K562 (cell line): ENCODE measurements at regions not wholly inside any gene's neighbourhood (a gene's known extent, or its start where the extent isn't known, plus 50 kb on each side); places are given as distances from the start of the nearest gene placed in this dataset.

Source experiments
- ATAC-seq: fragments of 200-7000 bp; cut with Tn5 transposase; 3 replicates; pipeline ENCODE4 v1.9.1; 2020; ENCODE audit warnings: moderate library complexity
- BruUV-seq: library from RNA; stranded (reverse); fragments of 400-500 nt; replicated peaks from 2 replicates; lab custom pipeline; 2021; lab: Mats Ljungman, UMichigan
- CTCF ChIA-PET: fragments of 300-600 bp; formaldehyde crosslinking; extraction: SDS; loops from one replicate; lab custom pipeline; 2021; ENCODE audit warnings: low intra/inter-chr PET ratio; lab: Yijun Ruan, JAX
- POLR2A ChIA-PET: fragments of 300-600, 350-650 bp; sonication (Branson Sonifier 250); formaldehyde crosslinking; extraction: SDS; loops from one replicate; lab custom pipeline; 2021; ENCODE audit warnings: antibody characterized with exemption, inconsistent platforms; lab: Yijun Ruan, JAX
- DNase-seq, 4 experiments: peaks; one replicate each; pipeline versions ENCODE4 v3.0.0 to v3.0.0-alpha.2; 2011 to 2018; ENCODE audit warnings: low spot score in 3 of 4, mixed read lengths in 3 of 4; ENCODE audit errors: extremely low read depth in 1 of 4
- FAIRE-seq: peaks from 2 replicates; lab custom pipeline; 2011; peaks lifted over from hg19 to GRCh38; lab: Jason Lieb, UNC
- H2AFZ ChIP-seq: 2 replicates; pipeline ENCODE4 v1.6.0; 2011; ENCODE audit warnings: low read depth, low read length, control low read depth, inconsistent platforms
- H3K27ac ChIP-seq: fragments of 200-600 bp; 3 replicates; pipeline ENCODE4 v1.8.0; 2011; ENCODE audit warnings: low read depth, mild to moderate bottlenecking, control low read depth, inconsistent platforms, low read length, moderate library complexity, mixed read lengths; ENCODE audit errors: extremely low read depth
- H3K27me3 ChIP-seq, 2 experiments: fragments of 300-600 bp in 1 of 2; 2 replicates in 1 of 2; 3 replicates in 1 of 2; pipeline versions ENCODE4 v1.6.0 to v1.8.0; 2011; ENCODE audit warnings: inconsistent platforms in 2 of 2, low read length in 2 of 2, mild to moderate bottlenecking in 1 of 2, mixed read lengths in 1 of 2, moderate library complexity in 1 of 2; ENCODE audit not compliant: control insufficient read depth in 2 of 2, insufficient read depth in 2 of 2
- H3K36me3 ChIP-seq: fragments of 300-600 bp; 3 replicates; pipeline ENCODE4 v1.8.0; 2011; ENCODE audit warnings: mild to moderate bottlenecking, low read length, inconsistent platforms; ENCODE audit not compliant: control insufficient read depth, insufficient read depth
- H3K4me1 ChIP-seq, 2 experiments: fragments of 200-600 bp in 1 of 2; replicated peaks in 1 of 2; 2 replicates in 1 of 2; 3 replicates in 1 of 2; pipeline versions ENCODE4 v1.5.1 to v1.8.0; 2011; ENCODE audit warnings: inconsistent platforms in 2 of 2, low read length in 2 of 2, mild to moderate bottlenecking in 1 of 2, mixed read lengths in 1 of 2, moderate library complexity in 1 of 2; ENCODE audit not compliant: control insufficient read depth in 2 of 2, insufficient read depth in 2 of 2
- H3K4me2 ChIP-seq: 2 replicates; pipeline ENCODE4 v1.6.1; 2011; ENCODE audit warnings: low read length, control low read depth, inconsistent platforms, mixed read lengths; ENCODE audit not compliant: insufficient read depth
- H3K4me3 ChIP-seq: fragments of 200-600 bp; sonication (generic), shearing (Covaris generic); 2 replicates; pipeline ENCODE4 v1.5.1; 2016; ENCODE audit warnings: control low read depth, inconsistent platforms
- H3K79me2 ChIP-seq: fragments of 200-600 bp; 3 replicates; pipeline ENCODE4 v1.8.0; 2011; ENCODE audit warnings: low read length, inconsistent platforms; ENCODE audit not compliant: control insufficient read depth, insufficient read depth
- H3K9ac ChIP-seq, 2 experiments: 2 replicates each; pipeline versions ENCODE4 v1.6.0 to v1.6.1; 2011; ENCODE audit warnings: low read depth in 2 of 2, low read length in 2 of 2, control low read depth in 1 of 2, inconsistent platforms in 1 of 2, mild to moderate bottlenecking in 1 of 2, mixed read lengths in 1 of 2; ENCODE audit not compliant: insufficient read depth in 1 of 2
- H3K9me1 ChIP-seq: one replicate; pipeline ENCODE4 v1.6.0; 2011; ENCODE audit warnings: inconsistent platforms, mild to moderate bottlenecking, low read length, moderate library complexity; ENCODE audit not compliant: control insufficient read depth, insufficient read depth
- H3K9me3 ChIP-seq: replicated peaks from 2 replicates; pipeline ENCODE4 v1.5.1; 2011; ENCODE audit warnings: low read depth, low read length, inconsistent platforms; ENCODE audit not compliant: control insufficient read depth, insufficient read depth
- H4K20me1 ChIP-seq: replicated peaks from 2 replicates; pipeline ENCODE4 v1.6.1; 2011; ENCODE audit warnings: low read length, inconsistent platforms, mixed read lengths; ENCODE audit not compliant: control insufficient read depth, insufficient read depth
- AFF1 ChIP-seq, 2 experiments: fragments of 450-650 bp; IDR thresholded peaks; 2 replicates each; pipeline ENCODE4 v1.6.1; 2018; ENCODE audit warnings: mild to moderate bottlenecking in 2 of 2, low read depth in 1 of 2; ENCODE audit not compliant: partially characterized antibody in 2 of 2
- ARID2 ChIP-seq: fragments of 450-650 bp; IDR thresholded peaks from 2 replicates; pipeline ENCODE4 v1.6.1; 2017; ENCODE audit warnings: antibody characterized with exemption, mild to moderate bottlenecking
- CCNT2 ChIP-seq: IDR thresholded peaks from 2 replicates; pipeline ENCODE4 v1.6.1; 2011; ENCODE audit warnings: borderline replicate concordance, low read depth, mild to moderate bottlenecking, moderate library complexity, mixed read lengths, low read length; ENCODE audit not compliant: insufficient read length; ENCODE audit errors: extremely low read depth
- ELF1 ChIP-seq: fragments of 200-800 bp; sonication (Bioruptor generic); IDR thresholded peaks from 2 replicates; pipeline ENCODE4 v1.6.1; 2016; ENCODE audit warnings: missing genetic modification characterization, missing compliant biosample characterization
- MED1 ChIP-seq: sonication (generic); formaldehyde crosslinking; IDR thresholded peaks from 2 replicates; pipeline ENCODE4 v1.8.1; 2023; ENCODE audit warnings: missing genetic modification reagents, borderline replicate concordance
- NELFE ChIP-seq: IDR thresholded peaks from 2 replicates; pipeline ENCODE4 v1.6.1; 2011; ENCODE audit warnings: mild to moderate bottlenecking; ENCODE audit not compliant: insufficient read depth, insufficient read length
- NFIC ChIP-seq: fragments of 450-650 bp; IDR thresholded peaks from 2 replicates; pipeline ENCODE4 v1.6.1; 2017; ENCODE audit warnings: mild to moderate bottlenecking, inconsistent platforms
- NR2C1 ChIP-seq, 2 experiments: fragments of 450-650 bp; IDR thresholded peaks; 2 replicates each; pipeline ENCODE4 v1.6.1; 2017; ENCODE audit warnings: mild to moderate bottlenecking in 2 of 2, antibody characterized with exemption in 1 of 2, inconsistent platforms in 1 of 2, missing compliant biosample characterization in 1 of 2, missing genetic modification characterization in 1 of 2
- WGBS: fragments of 100-300 bp; shearing (Covaris generic); methylation state at CpG from one replicate; pipeline ENCODE4 v1.1.6; 2016; ENCODE audit warnings: low coverage, mixed read lengths; ENCODE audit not compliant: insufficient coverage; ENCODE audit errors: missing lambda C conversion rate; 5-methylcytosine and 5-hydroxymethylcytosine counted together
- in situ Hi-C: fragments of 300-500 bp; cut with MboI; formaldehyde crosslinking; loops from 4 replicates; pipeline ENCODE4 v1.15.0; 2018; ENCODE audit warnings: inconsistent platforms, mixed read lengths
- intact Hi-C: fragments of 100-400 bp; cut with micrococcal nuclease; formaldehyde crosslinking; loops from 2 replicates; pipeline ENCODE4 v1.14.2; 2022

GRCh38 chr7:12766416-12766815 lies 79.0 kb downstream of the ARL4A start:
- H3K9me3 ChIP-seq, result no peaks in the 10 kb centered on the region
- no peaks in the 10 kb centered on the region for H3K79me2 ChIP-seq
- intact Hi-C loops (no loop called here), in situ Hi-C loops (no loop called here)
- POLR2A ChIA-PET, result interaction anchor here (0.7 kb wide), 1 partner anchor 9 kb away, joined by 3 read pairs; no protein-coding TSS in a partner anchor
- no TSS peak for BruUV-seq
- H3K27ac ChIP-seq, result no peak overlapping the region
- H3K4me3 ChIP-seq, result no peak overlapping the region
- ATAC-seq (no peak), DNase-seq (no peak), FAIRE-seq (no peak)
- H3K36me3 ChIP-seq, result no peaks in the 10 kb centered on the region
- peaks cover 0 to 13% of the 10 kb centered on the region in 2 experiments; a peak in 2 of 5 replicates for H3K4me1 ChIP-seq
- no peak overlapping the region for H3K9ac ChIP-seq
- no peaks in the 10 kb centered on the region for H3K27me3 ChIP-seq
- H4K20me1 ChIP-seq, result no peaks in the 10 kb centered on the region
- no peak overlapping the region for H2AFZ ChIP-seq
- TF ChIP-seq MED1 (CRISPR knock-in tag) (no peak), ARID2 (no peak)
- no peak overlapping the region for H3K4me2 ChIP-seq
- H3K9me1 ChIP-seq, result no peaks in the 10 kb centered on the region
- CTCF ChIA-PET, result no interaction called here

DNA sequence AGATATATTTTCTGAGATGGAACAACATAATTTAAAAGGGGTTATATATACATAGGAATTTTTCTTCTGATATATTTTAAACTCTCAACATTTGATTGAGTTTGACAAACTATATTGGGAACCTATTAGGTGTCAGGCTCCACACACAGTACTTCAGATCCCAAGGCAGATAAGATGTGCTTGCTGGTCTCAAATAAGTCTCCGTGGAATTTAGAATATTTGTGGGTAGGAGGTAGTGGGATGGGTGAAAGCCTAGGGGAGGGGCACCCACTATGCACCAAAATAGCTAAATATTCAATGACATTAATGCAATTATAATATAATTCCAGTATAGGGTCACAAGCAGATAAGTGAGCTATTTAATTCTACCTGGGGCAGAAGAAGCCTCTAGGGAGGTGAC lies 81.5 kb downstream of the ARL4A start:
- Histone ChIP-seq H3K4me2 (no peak overlapping the region), H3K9ac (no peak overlapping the region), H3K27ac (no peak overlapping the region), H3K4me1 (peaks cover 0 to 18% of the 10 kb centered on the region in 2 experiments; a peak in 2 of 5 replicates), H3K9me1 (no peaks in the 10 kb centered on the region), H2AFZ (no peak overlapping the region), H3K79me2 (no peaks in the 10 kb centered on the region), H3K9me3 (peaks cover 4% of the 10 kb centered on the region; the same call in 1 of the 2 replicates), H3K4me3 (no peak overlapping the region), H4K20me1 (no peaks in the 10 kb centered on the region), H3K36me3 (no peaks in the 10 kb centered on the region), H3K27me3 (no peaks in the 10 kb centered on the region)
- CTCF ChIA-PET, result no interaction called here
- no peak for ATAC-seq
- WGBS, result 15% methylated on average over 1 of the region's 1 CpG
- TF ChIP-seq NR2C1 (IDR thresholded peaks at IDR 0.05) (no peak), NR2C1 (tag; IDR thresholded peaks at IDR 0.05) (no peak), ELF1 (tag) (no peak), NELFE (no peak), CCNT2 (no peak), AFF1 (IDR thresholded peaks at IDR 0.05; ENCODE audit: low read depth in 1 of 2, partially characterized antibody in 2 of 2) (no peak), NFIC (no peak)
- no TSS peak for BruUV-seq
- intact Hi-C loops, result no loop called here
- FAIRE-seq, result no peak
- POLR2A ChIA-PET, result no interaction called here
- no peak for DNase-seq
- in situ Hi-C loops, result no loop called here
